ENCODE measurements at regions not wholly inside any gene's neighbourhood (a gene's known extent, or its start where the extent isn't known, plus 50 kb on each side); places are given as distances from the start of the nearest gene placed in this dataset.

DNA sequence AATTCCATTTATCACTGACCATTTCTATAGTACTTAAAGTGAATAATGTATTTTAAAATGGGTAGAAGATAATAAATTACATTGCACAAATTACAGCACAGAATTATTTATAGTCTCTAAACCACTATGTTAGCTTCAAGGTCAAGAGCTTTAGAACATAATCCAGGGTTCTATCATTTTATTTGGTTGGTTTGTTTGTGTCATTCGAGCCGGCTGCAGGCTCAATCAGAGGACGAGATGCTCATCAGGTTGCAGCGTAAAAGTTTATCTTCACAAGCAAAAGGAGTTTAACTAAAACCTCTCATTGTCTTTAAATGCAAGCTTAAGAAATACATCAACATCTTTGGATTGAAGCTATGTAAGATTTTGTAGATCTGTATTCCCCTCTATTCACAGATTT is 523.8 kb downstream of the EFNA5 start:
- no peak for DNase-seq

DNA sequence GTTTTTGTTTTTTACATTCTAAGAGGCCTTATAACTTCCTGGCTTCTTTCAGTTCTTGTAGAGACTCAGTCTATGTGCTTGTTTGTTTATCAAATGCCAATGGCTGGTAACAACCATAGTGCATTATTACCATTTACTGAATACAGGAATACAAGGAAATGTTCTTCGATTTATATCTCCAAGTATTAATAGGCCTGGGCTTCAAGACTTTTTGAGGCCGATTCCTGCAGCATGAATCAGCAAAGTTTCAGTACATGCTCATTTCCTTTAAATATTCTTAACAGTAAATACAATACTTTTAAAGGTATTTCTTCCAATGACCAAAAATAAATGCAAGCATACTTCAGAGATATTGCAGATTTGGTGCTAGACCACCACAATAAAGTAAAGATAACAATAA is 535.3 kb downstream of the EFNA5 start:
- peak; percentile 48 for DNase-seq

DNA sequence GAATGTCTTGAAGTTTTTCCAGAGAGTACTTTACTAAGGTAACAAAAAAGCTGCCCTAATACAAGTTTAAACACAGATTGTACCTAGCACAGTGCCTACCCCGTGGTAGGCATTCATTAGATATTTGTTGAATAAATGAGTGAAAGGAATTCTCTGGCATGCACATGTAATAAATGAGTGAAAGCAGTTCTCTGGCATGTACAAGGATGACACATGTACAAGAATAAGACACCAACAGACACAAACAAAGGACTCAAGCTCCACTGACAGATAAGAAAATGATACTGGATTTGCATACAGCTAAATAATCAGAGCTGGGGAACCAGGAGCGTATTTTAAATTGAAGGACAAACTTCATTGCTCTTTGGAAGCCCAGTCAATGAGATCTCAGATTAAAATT is 535.8 kb downstream of the EFNA5 start:
- no peak for DNase-seq

DNA sequence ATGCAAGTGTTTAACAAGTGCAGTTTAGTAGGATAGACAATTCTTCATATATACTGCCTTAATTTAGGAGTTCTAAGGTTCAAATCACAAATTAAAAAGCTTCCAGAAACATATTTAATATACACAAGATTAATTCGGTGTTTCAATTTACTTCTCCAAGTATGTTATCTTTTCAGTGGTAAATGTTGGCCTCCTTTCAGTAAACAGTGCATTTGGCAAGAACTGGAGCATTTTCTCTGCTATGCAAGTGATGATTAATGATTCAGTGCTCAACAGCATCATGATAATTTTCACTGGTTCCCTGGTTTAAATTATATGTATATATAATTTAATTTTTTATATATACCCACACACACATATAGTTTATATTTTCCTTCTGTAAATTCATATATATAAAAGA is 541.7 kb downstream of the EFNA5 start:
- DNase-seq = peak; percentile 68

DNA sequence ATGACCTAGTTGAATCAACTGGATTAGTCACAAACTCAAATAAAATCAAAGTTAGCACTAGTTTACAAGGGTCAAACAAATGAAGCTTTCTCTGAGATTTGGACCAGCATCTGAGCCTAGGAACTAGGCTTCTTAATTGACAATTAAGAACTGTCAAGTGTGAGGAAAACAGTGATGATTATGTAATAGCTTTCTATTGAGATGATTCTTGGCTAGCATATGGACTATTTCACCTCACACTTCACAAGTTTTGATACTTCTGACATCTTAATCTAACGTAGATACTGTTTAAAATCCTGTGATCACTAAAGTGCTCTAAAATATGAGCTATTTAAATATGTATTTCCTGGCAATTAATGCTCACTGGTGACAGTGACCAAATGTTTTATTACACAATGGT is 542.9 kb downstream of the EFNA5 start:
- no peak for DNase-seq

DNA sequence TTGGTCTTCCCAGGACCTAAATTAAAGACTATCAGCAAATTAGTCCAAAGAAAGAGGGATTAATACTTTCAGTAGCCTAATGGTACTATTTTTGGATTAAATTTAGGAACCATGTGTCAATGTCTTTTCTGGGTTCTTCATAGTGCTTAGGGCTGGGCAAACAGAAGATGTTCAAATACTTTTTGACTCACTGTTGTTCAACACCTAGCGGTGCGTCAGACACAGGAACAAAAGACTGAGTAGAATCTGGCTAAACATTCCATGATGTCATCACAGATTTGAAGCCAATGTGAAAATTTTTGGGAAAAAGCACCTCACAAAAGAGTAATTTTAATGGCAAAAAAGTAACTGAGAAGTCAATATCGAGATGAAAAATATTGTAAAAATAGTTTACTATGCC is 544.4 kb downstream of the EFNA5 start:
- no peak for DNase-seq

DNA sequence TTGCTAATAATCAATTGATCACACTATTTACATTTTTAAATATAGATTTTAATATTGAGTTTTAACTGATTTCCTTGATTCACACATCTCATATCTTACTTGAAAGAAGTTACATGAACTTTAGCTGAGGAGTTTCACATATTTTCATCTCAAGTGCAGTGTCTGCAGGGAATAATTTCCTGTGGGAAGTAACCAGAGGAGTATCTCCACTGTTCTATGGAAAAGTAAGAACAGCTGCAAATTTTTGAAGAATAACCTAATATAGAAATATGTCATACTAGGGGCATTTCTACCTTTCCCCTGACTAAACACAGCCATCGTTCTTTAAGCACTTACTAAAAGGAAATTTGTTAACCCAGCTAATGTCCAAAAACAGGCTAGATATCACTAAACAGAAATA is 546.4 kb downstream of the EFNA5 start:
- DNase-seq = no peak

DNA sequence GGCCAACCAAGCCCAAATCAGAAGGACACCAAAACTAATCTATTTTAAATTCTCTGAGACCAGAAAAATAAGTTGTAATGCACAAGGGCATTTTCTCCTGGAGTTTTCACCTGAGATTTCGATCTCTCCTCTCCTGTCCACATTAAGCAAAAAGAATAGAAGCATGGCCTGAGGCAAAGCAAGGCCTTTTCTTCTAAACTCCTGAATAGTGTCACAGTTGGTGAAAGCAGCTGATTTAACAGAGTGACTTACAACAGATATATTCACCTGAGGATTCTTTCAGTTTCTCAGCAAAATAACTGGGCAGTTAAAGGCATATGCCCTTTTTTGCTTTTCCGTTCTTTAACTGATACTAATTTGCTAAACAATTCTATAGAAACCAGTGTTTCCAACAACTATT is 547.7 kb downstream of the EFNA5 start:
- DNase-seq = no peak

DNA sequence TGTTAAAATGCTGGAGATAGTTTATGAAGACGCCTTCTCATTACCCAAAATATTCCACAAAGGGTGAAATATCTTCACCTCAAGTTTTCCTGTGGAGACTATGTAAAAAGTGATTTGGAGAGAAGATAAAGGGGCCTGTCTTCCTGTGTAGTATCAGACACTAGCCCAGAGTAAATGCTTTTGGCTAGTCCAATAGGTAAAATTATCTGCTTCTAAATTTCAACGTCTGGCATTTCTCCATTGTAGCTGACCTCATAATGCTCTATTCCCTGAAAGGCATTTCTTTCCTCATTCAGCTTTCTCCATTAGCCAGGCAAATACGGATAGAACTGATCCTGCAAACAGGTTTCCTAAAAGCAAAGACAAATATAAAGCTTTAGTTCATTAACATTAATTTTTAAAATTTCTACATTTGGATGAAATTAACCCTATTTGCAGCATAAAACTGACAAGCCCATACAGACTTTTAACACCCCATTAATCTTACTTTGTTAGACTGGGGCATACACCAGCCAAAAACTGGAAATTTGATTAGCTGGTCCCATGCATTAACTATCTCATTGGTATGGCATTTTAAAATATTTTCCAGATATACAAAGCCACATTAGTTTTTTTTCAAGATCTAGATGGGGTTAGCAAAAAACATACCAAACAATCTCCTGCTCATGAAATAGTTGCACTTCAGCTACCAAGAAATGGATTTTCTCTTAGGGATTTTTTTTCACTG is 548.8 kb downstream of the EFNA5 start:
- DNase-seq = no peak

DNA sequence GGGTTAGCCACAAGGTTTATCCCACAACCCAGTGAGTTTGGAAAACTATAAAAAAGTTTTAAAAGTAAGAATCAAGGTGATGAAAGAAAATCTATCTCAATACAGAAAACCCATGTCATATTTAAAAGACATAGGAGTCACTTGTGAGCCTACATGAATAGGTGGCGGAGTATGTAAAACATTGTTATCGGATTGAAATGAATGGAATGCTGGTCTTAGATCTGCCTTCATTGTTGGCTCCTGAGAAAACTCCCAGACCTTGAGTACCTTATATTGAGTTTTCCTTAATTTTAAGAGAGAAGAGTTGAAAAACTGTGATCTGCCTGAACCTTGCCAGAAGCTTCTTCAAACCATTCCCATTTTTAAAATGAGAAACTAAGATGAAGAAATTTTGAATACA is 551.1 kb downstream of the EFNA5 start:
- DNase-seq = no peak

DNA sequence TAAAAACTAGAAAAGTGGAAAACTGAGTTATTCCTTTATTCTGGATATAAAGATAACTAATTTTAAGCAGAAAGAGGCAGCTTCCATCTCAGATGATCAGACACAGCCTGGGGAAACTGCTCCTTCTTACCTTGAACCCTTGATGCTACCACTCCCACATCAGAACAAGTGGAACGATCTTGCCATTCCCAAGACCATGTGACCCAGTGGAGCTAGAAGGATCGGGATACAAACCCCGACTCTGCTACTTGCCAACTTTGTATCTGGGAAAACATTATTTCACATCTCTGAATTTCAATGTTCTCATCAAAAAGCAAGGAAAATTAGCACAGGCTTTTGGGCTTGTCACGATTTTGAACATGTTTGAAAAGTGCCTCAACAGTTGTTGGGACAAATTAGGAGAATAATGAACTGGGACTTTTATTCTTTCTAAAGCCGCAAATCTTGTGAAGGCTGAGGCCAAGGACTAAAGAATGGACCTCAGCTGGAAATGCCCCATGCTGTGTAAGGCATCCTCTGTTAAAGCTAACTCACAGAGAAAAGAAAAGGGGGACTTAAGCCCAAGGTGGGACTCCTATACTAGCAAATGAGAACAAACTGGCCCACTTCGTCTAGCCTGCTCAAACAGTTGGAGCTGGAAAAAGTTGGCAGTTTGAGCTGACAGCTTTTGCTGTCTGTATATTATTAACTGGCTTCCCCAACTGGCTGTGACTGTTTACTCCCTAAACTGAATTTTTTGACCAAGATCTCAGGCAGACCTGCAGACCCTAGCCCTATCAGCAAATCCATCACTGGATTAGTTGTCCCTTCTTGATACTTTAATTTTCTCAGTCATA is 552.3 kb downstream of the EFNA5 start:
- no peak for DNase-seq

DNA sequence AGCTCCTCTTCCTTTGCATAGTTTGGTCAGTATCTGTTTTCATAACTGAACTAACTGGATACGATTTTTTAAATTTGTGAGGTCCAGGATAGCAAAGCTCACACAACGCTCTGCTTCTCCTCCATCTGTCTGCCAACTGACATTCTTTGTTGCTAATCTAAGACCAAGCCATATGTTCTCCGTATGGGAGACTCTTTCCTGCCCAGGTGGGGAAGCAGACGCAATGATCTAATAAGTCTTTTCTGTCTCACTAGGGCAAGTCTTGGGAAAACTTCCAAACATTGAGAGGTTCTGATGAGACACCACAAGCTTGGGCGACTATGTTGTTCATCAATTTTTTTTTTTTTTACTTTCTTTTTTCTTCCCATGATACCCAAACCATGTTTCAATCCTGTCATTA is 558.5 kb downstream of the EFNA5 start:
- peak; percentile 71 for DNase-seq

DNA sequence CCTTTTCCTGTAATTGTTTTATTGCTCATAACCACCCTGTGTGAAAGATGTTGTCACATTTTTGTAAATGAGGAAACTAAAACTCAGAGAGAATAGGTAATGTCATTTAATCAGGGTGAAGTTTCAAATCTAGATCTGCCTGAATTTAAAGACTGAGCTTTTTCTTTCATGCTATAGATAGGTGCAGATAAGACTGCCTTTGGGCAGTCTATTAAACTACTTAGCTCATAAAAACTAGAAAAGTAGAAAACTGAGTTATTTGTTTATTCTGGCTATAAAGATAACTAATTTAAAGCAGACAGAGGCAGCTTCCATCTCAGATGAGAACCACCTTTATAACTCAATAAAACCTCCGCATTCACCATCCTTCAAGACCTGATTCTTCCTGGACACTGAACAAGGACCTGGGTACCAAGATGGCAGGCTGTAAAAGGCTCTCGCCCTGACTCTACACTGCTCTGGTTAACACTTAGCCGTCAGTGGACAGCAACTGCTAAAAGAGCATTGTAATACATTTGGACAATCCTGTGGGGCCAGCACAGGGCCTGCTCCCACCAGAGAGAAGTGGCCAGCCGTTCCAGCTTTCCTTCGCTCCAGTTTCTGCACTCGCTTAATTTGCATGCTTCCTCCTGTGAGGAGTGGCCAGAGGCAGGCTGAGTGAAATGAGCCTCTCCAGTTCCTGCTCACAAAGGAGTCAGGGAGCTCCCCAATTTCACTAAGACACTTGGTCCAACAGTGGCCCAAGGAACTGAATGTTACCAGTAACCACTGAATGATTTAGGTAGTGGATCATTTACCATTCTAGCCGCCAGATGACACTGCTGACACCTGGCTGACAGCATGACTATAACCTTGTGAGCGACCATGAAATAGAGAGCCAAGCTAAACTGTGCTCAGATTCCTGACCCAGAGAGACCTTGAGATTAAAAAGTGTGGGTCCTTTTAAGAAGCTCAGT is 566.4 kb downstream of the EFNA5 start:
- no peak for DNase-seq

DNA sequence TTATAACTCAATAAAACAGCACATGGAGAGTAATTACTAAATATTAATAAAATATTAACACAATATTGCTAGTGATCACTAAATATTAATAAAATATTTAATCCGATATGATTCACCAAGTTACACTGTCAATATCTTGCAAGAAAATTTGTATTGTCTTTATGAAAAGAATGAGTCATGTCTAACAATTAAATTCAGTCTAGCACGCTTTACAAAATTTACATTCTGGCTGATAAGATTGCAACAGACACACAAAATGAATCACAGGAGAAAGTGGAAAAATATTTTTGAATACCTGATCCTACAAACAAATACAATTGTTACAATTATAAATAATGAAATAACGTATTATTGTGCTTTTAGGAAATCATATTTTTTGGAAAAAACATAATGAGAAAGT is 567.2 kb downstream of the EFNA5 start:
- DNase-seq = no peak

DNA sequence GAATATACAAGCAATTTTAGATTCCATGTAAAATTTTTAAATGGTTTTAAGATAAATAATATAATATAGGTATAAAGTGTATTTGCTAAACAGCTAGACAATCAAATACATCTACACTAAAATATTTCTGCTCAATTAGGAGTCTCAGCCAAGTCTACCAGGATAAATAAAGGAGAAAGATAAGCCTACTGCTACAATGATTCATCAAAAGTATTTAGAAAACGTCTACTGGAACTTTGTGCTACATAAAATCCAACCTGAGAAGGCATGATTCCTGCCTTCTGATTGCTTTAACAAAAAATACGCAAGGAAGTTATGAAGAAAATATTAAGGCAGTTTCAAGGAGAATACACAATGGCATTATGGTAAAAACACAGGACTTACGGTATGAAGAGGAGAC is 570.6 kb downstream of the EFNA5 start:
- DNase-seq = no peak

DNA sequence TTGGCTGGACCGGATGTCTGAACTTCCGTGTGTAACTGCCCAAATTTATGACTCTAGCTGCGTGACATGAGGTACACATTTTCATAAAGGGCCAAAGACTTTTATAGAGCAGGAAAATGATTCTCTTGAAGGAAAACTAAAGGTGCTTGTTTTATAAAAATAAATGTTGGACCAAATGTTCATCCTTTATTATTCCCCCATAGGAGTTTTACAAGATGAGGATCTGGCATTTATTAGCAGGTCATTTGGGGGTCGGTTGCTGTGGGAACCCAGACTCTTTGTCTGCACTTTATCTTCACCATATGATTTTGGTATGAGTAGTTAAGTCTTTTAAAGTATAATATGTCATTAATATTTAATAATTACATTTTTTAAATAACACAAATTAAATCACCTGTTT is 571.2 kb downstream of the EFNA5 start:
- DNase-seq = no peak

DNA sequence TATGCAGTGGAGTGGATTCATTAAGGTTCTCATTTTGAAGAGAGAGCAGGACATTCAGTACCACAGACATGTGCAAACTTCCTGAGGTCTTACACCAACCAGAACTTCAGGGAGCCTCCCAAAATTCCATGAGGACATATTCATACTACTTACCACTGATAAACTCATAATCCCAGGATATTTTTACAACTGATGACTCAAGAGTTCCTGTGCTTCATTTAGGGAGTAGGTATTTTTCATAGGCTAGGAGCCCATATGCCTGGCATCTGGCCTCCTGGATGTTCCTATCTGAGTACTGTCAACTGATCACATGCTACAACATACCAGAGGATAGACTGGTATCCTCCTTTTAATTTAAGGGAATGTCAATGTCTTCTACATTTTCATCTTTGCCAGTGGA is 578.0 kb downstream of the EFNA5 start:
- peak; percentile 8 for DNase-seq

DNA sequence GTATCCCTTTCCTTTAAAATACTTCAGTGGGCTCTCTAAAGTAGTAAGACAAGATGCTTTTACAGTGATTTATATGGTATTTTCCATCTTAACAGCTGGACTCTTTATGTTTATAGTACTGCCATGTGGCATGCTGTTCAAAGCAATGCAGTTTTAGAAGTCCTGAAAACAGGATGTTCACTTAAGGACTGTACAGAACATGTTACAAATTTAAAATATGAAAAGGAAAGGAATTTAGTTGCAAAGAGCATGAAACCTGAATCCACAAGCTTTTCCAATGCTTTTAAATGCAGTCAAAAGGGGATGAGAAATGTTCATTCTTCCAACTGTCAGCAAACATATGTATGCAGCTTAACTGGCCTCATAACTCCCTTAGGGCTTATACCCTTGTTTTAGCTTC is 580.2 kb downstream of the EFNA5 start:
- peak; percentile 24 for DNase-seq

DNA sequence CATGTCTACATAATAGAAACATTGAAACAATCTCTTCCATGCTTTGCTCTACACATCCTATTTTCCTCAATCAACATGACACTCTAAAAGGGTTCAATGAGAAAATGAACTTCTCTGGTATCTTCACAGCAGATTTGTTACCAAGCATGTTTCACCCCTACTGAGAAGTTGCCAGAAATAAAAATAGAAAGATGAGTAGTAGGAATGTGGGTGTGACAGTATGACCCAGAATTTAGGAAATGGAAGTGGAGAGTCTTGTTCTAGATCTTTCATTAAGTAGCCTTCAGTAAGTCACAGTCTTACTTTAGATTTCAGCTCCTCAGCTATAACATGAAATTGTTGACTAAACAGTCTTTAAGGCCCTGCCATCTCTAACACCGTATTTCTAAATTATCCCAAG is 581.8 kb downstream of the EFNA5 start:
- no peak for DNase-seq

DNA sequence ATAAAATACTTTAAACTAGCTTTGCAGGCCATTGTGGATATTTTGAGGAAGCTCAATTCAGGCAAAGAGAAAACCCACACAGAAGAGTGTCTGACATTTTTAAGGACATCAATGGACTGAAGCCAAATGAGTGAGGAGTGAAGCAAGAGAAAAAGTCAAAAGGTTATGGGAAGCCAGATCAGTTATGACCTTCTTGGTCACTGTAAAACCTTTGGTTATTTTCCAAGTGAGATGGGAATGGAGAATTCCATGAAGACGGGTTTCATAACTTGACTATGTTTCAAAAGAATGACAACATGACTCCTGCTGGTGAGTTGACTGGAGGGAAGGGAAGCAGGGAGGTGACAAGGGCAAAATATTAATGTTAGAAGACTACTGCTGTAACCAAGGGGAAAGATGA is 585.2 kb downstream of the EFNA5 start:
- DNase-seq = no peak

DNA sequence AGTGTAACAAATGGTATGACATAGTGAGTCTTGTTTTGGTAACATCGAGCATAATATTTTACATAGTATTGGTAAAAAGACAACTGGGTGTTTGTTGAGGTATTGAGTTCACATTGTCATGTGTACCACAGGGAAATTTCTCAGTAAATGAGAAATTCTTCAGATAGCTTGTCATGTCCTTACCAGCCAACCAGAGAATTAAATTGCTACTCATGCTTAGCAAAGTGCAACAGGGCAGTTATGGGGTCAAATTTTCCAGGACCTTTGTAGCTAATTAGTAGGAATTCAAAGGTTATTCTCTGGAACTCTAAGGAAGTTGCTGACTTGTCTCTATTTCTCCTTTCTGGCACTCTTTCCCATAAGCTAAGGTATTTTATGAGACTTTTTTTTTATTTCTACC is 595.7 kb downstream of the EFNA5 start:
- no peak for DNase-seq

DNA sequence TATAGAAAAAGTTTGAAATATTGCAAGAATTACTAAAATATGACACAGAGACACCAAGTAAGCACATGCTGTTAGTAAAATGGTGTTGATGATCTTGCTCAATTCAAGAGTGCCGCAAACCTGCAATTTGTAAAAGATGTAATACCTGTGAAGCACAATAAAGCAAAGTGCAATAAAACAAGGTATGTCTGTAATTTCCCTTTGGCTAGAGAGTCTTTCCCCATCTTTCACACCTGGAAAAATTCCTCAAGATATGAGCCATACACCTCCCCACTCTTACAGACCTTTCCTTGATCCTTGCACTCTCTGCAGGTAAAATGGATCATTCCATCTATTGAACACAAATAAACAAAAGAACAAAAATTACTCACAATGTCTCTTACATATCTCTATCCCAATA is 597.8 kb downstream of the EFNA5 start:
- no peak for DNase-seq

DNA sequence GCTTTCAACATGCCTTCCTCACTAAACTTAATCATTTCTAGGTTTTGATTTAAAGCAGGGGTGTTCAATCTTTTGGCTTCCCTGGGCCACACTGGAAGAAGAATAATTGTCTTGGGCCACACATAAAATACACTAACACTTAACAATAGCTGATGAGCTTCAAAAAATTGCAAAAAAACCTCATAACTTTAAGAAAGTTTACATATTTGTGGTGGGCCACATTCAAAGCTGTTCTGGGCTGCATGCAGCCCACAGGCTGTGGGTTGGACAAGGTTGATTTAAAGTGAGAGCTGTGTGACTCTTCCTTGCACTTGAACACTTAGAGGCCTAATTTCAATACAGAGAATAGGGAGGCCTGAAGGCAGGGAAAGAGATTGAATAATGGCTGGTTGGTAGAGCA is 598.3 kb downstream of the EFNA5 start:
- DNase-seq = peak; percentile 47

All from fibroblast of skin of abdomen (primary cell).